GM21529 (cell line): ENCODE measurements at regions not wholly inside any gene's neighbourhood (a gene's known extent, or its start where the extent isn't known, plus 50 kb on each side); places are given as distances from the start of the nearest gene placed in this dataset.

Source experiments
- ATAC-seq: cut with Tn5 transposase; IDR thresholded peaks from one replicate; pipeline ENCODE4 v1.9.1; 2021; ENCODE audit not compliant: unreplicated experiment

- ATAC-seq: no peak
Observed at GRCh38 chr11:80900265-80900664, 1459.4 kb upstream of the TENM4 start.

GRCh38 chr11:80899381-80899780 is 1458.6 kb upstream of the TENM4 start:
- no peak for ATAC-seq

GRCh38 chr11:80898910-80899309 is 1458.1 kb upstream of the TENM4 start:
- ATAC-seq: no peak

- no peak for ATAC-seq
Observed at GRCh38 chr11:80886684-80887083, 1445.9 kb upstream of the TENM4 start.

- ATAC-seq: no peak
Observed at GRCh38 chr11:80873310-80873999, 1432.6 kb upstream of the TENM4 start.

GRCh38 chr11:80872116-80872728 is 1431.4 kb upstream of the TENM4 start:
- ATAC-seq: no peak

- no peak for ATAC-seq
Observed at GRCh38 chr11:80868831-80869230, 1428.0 kb upstream of the TENM4 start.

GRCh38 chr11:80862011-80862410 is 1421.2 kb upstream of the TENM4 start:
- no peak for ATAC-seq

GRCh38 chr11:80861193-80861592 is 1420.4 kb upstream of the TENM4 start:
- no peak for ATAC-seq

GRCh38 chr11:80860632-80861031 is 1419.8 kb upstream of the TENM4 start:
- ATAC-seq: no peak

GRCh38 chr11:80856066-80856465 is 1415.2 kb upstream of the TENM4 start:
- ATAC-seq: no peak

GRCh38 chr11:80855426-80855825 is 1414.6 kb upstream of the TENM4 start:
- ATAC-seq: no peak

GRCh38 chr11:80849253-80849652 is 1408.4 kb upstream of the TENM4 start:
- peak; percentile 41 for ATAC-seq

- peak; percentile 95 for ATAC-seq
Observed at GRCh38 chr11:80846979-80847378, 1406.1 kb upstream of the TENM4 start.

GRCh38 chr11:80846442-80846841 is 1405.6 kb upstream of the TENM4 start:
- ATAC-seq: no peak

- no peak for ATAC-seq
Observed at GRCh38 chr11:80844110-80844819, 1403.4 kb upstream of the TENM4 start.

GRCh38 chr11:80843266-80843974 is 1402.6 kb upstream of the TENM4 start:
- peak; percentile 40 for ATAC-seq

- no peak for ATAC-seq
Observed at GRCh38 chr11:80842246-80842645, 1401.4 kb upstream of the TENM4 start.

- ATAC-seq: no peak
Observed at GRCh38 chr11:80841675-80842074, 1400.8 kb upstream of the TENM4 start.

- peak; percentile 69 for ATAC-seq
Observed at GRCh38 chr11:80838153-80838552, 1397.3 kb upstream of the TENM4 start.

- ATAC-seq: no peak
Observed at GRCh38 chr11:80837051-80837450, 1396.2 kb upstream of the TENM4 start.

- ATAC-seq: no peak
Observed at GRCh38 chr11:80831374-80831773, 1390.5 kb upstream of the TENM4 start.
